ENCODE measurements at regions not wholly inside any gene's neighbourhood (a gene's known extent, or its start where the extent isn't known, plus 50 kb on each side); places are given as distances from the start of the nearest gene placed in this dataset.

DNA sequence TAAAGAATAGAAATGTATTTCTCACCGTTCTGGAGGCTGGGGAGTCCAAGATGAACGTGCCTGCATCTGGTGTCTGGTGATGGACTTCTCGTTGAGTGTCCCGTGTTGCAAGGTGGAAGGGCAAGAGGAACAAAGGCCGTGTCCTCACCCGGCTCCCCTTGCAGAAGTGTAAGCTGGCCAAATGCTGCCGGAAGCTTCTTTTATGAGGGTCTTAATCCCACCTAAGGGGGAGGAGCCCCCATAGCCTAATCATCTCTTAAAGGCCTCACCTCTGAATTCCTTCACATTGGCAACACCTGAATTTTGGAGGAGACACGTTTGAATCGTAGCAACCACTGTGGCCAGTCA is 99.1 kb upstream of the DAP start:
- Histone ChIP-seq H3K36me3 (ENCODE audit: control insufficient read depth, insufficient read depth, low read length) (no peaks in the 10 kb centered on the region), H3K4me1 (ENCODE audit: control insufficient read depth, insufficient read depth, low read length) (peaks cover 17% of the 10 kb centered on the region), H3K4me3 (ENCODE audit: low read depth, low read length) (no peak overlapping the region), H3K27ac (ENCODE audit: low read depth, low read length) (no peak overlapping the region), H3K9ac (ENCODE audit: low read length) (no peak overlapping the region), H3K27me3 (ENCODE audit: control insufficient read depth, insufficient read depth, low read length) (peaks cover 13% of the 10 kb centered on the region), H3K9me3 (ENCODE audit: control insufficient read depth, insufficient read depth, low read depth, low read length) (no peaks in the 10 kb centered on the region)

DNA sequence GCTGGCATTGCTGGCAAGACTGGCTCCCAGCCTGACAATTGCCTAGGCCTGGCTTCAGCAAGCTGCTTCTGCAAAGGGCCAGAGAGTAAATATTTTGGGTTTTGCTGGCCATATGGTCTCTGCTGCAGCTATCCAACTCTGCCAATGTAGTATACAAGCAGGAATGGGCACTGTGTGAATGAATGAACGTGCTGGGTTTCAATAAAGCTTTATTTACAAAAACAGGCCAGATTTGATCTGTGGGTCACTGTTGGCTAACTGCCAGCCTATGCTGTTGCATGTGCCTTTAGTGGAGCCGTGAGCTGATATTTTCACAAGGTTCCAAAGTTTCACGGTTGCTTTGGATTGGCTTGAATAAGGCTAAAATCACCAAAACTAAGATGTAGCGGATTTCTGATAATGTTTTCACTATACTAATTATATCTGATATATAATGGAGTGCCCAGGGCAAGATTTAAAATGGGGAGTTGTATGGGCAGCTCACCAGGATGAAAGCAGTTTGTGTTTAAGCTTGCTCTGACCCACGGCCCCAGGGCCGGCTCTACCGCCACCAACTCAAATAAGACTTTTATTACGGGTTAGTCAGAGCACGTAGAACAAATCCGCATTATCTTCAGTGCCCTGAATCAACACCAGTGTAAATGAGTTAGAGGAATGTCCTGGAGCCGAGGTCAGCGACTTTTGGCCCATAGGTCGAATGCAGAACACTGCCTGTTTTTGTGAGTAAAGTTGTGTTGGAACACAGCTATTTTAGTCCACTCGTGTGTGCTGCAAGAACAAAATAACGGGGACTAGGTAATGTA is 98.6 kb upstream of the DAP start:
- no peak overlapping the region for H3K9ac ChIP-seq (ENCODE audit: low read length)
- H3K27ac ChIP-seq (ENCODE audit: low read depth, low read length) = no peak overlapping the region
- H3K4me1 ChIP-seq (ENCODE audit: control insufficient read depth, insufficient read depth, low read length) = peaks cover 17% of the 10 kb centered on the region
- H3K27me3 ChIP-seq (ENCODE audit: control insufficient read depth, insufficient read depth, low read length) = peaks cover 13% of the 10 kb centered on the region
- H3K36me3 ChIP-seq (ENCODE audit: control insufficient read depth, insufficient read depth, low read length) = no peaks in the 10 kb centered on the region
- no peaks in the 10 kb centered on the region for H3K9me3 ChIP-seq (ENCODE audit: control insufficient read depth, insufficient read depth, low read depth, low read length)
- H3K4me3 ChIP-seq (ENCODE audit: low read depth, low read length) = no peak overlapping the region

DNA sequence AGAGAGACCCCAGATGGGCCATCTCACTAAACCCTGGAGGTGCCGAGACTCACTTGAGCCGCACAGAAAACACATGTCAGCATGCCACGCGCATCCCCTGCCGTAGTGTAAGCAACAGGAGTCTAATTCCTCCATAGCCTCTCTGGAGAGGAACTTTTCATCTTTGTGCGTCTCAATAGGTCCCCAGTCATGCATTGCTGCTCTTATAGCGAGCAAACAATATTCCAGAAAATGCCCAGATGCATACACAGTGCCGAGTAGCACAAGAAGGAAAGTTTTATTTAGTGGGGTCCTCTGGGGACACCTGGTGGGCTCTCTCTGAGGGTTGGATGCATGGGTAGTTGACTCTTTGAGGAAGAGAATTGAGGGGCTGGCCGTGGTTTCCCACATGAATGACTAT is 97.9 kb upstream of the DAP start:
- Histone ChIP-seq H3K9me3 (ENCODE audit: control insufficient read depth, insufficient read depth, low read depth, low read length) (no peaks in the 10 kb centered on the region), H3K4me1 (ENCODE audit: control insufficient read depth, insufficient read depth, low read length) (peaks cover 17% of the 10 kb centered on the region), H3K36me3 (ENCODE audit: control insufficient read depth, insufficient read depth, low read length) (no peaks in the 10 kb centered on the region), H3K27ac (ENCODE audit: low read depth, low read length) (no peak overlapping the region), H3K4me3 (ENCODE audit: low read depth, low read length) (no peak overlapping the region), H3K27me3 (ENCODE audit: control insufficient read depth, insufficient read depth, low read length) (peaks cover 13% of the 10 kb centered on the region), H3K9ac (ENCODE audit: low read length) (no peak overlapping the region)

DNA sequence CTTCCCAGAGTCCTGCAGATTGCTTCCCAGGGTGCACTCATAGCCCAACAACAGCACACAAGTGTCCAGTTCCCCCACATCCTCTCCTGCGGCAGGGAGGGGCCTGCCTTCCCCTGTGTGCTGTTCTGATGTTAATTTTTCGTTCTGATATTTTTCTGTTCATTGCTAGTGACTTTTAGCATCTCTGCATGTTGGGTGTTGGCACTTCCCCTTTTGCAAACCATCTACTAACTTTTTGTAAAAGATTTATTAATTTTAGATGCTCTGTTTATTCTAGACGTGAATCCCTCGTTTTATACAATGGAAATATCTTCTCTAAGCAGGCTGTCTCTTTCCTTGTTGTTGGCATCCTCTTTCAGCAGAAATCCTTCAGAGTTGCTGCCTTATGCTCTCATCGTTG is 97.3 kb upstream of the DAP start:
- Histone ChIP-seq H3K27me3 (ENCODE audit: control insufficient read depth, insufficient read depth, low read length) (peaks cover 13% of the 10 kb centered on the region), H3K4me3 (ENCODE audit: low read depth, low read length) (no peak overlapping the region), H3K36me3 (ENCODE audit: control insufficient read depth, insufficient read depth, low read length) (no peaks in the 10 kb centered on the region), H3K27ac (ENCODE audit: low read depth, low read length) (no peak overlapping the region), H3K9me3 (ENCODE audit: control insufficient read depth, insufficient read depth, low read depth, low read length) (no peaks in the 10 kb centered on the region), H3K4me1 (ENCODE audit: control insufficient read depth, insufficient read depth, low read length) (peaks cover 17% of the 10 kb centered on the region), H3K9ac (ENCODE audit: low read length) (no peak overlapping the region)

DNA sequence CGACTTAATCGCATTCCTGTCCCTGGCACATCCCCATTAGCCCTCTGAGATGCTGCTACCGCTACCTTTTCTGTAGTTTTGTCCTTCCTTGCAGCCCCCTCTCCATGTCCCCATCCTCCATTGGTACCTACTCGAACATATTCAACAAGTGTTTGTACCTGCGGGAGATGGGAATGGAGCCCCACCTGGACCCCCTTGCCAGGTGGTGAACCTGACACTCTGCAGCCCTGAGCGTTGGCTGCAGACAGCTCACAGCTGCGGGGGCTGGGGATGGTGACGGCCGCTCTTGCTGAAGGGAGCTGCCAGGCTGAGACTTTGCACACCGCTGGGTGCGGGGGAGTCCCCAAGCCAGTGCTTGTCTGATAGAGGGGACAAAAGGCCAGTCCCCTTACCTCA is 96.3 kb upstream of the DAP start:
- peaks cover 13% of the 10 kb centered on the region for H3K27me3 ChIP-seq (ENCODE audit: control insufficient read depth, insufficient read depth, low read length)
- no peak overlapping the region for H3K27ac ChIP-seq (ENCODE audit: low read depth, low read length)
- no peaks in the 10 kb centered on the region for H3K9me3 ChIP-seq (ENCODE audit: control insufficient read depth, insufficient read depth, low read depth, low read length)
- peak overlapping the region; percentile 5 for H3K9ac ChIP-seq (ENCODE audit: low read length)
- H3K36me3 ChIP-seq (ENCODE audit: control insufficient read depth, insufficient read depth, low read length) = no peaks in the 10 kb centered on the region
- H3K4me3 ChIP-seq (ENCODE audit: low read depth, low read length) = peak overlapping the region; percentile 51
- H3K4me1 ChIP-seq (ENCODE audit: control insufficient read depth, insufficient read depth, low read length) = peaks cover 17% of the 10 kb centered on the region

DNA sequence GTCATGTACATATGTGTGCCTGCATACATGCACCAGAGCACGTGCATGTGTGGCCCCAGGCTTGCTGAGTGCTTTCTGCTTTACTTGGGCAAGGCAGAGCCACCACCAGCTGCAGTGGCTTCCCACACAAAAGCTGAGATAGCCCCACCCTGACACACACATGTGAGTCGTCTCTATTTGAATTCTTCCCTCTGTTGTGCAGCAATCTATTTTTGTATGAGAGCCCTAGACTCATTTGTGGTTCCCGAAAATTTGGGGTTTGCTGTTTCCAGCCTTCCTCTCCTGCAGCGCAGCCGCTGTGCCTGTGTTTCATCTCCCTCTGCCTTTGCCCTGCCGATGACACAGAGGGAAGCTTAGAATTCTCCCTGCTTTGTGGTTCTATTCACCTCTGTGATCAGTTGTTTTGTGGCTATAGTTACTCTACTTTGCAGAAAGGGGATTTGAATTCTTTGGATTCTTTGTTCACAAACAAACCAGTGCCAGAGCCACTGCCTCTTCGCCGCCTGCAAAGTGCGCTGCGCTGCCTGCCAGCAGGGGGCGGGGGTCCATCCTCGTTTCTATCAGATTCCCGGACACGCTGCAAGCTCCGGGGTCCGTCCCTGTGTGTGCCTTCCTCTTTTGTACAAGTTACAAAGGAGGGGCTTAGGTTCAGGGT is 95.8 kb upstream of the DAP start:
- Histone ChIP-seq H3K36me3 (ENCODE audit: control insufficient read depth, insufficient read depth, low read length) (no peaks in the 10 kb centered on the region), H3K9ac (ENCODE audit: low read length) (peak overlapping the region; percentile 5), H3K4me1 (ENCODE audit: control insufficient read depth, insufficient read depth, low read length) (peaks cover 17% of the 10 kb centered on the region), H3K4me3 (ENCODE audit: low read depth, low read length) (peak overlapping the region; percentile 51), H3K27ac (ENCODE audit: low read depth, low read length) (no peak overlapping the region), H3K27me3 (ENCODE audit: control insufficient read depth, insufficient read depth, low read length) (peaks cover 13% of the 10 kb centered on the region), H3K9me3 (ENCODE audit: control insufficient read depth, insufficient read depth, low read depth, low read length) (no peaks in the 10 kb centered on the region)

DNA sequence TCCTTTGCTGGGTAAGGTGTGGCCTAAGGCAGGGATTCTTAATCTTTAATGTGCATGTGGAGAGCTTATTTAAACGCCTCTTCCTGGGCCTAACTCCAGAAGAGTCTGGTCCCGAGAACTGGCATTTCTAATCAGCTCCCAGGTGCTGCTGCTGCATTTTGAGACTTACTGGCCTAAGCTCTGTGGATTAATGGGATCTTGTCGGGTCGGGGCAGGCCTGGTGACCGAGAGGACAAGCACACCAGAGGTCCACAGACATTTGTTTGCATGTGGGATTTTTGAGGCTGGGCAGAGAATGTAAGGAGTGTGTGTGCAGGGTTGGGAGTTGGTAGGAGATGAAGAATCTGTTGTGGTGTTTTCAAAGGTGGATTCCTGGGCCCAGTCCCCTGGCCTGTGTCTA is 95.0 kb upstream of the DAP start:
- H3K36me3 ChIP-seq (ENCODE audit: control insufficient read depth, insufficient read depth, low read length) = no peaks in the 10 kb centered on the region
- peaks cover 17% of the 10 kb centered on the region for H3K4me1 ChIP-seq (ENCODE audit: control insufficient read depth, insufficient read depth, low read length)
- H3K9ac ChIP-seq (ENCODE audit: low read length) = no peak overlapping the region
- peaks cover 13% of the 10 kb centered on the region for H3K27me3 ChIP-seq (ENCODE audit: control insufficient read depth, insufficient read depth, low read length)
- H3K9me3 ChIP-seq (ENCODE audit: control insufficient read depth, insufficient read depth, low read depth, low read length) = no peaks in the 10 kb centered on the region
- no peak overlapping the region for H3K27ac ChIP-seq (ENCODE audit: low read depth, low read length)
- H3K4me3 ChIP-seq (ENCODE audit: low read depth, low read length) = no peak overlapping the region

DNA sequence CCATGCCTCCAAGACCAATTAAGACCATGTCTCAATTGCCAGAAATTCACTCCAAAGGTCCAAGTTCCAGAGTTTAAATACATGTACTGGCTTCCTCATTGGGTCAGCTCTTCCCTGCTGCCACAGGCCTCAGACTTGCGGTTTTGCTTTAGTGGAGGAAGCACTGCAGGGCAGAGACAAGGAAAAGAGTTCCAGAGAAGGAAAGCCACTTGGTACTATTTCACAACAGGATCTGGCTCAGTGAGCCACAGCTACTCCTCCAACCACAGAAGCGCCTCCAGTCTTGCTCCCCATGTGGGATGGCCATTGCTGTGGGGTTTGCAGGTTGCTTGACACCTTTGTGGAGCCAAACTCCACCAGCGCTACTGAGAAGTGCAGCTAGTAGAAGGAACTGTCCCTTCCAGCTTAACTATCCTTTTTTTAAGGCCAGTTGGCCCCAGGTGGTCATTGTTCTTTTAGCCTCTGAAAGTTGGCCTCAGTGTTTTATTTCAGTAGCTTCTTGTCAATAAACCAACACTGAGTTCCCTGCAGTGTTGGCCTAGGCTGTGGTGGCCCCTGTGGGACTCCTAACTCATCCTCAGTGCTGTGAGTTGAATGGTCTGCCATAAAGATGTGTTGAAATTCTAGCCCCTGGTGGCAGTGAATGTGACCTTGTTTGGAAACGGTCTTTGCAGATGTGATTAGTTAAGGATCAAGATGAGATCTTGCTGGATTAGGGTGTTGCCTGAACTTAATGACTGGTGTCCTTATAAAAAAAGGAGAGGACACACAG is 93.7 kb upstream of the DAP start:
- H3K27ac ChIP-seq (ENCODE audit: low read depth, low read length) = no peak overlapping the region
- H3K4me3 ChIP-seq (ENCODE audit: low read depth, low read length) = no peak overlapping the region
- H3K4me1 ChIP-seq (ENCODE audit: control insufficient read depth, insufficient read depth, low read length) = peaks cover 17% of the 10 kb centered on the region
- no peaks in the 10 kb centered on the region for H3K9me3 ChIP-seq (ENCODE audit: control insufficient read depth, insufficient read depth, low read depth, low read length)
- H3K9ac ChIP-seq (ENCODE audit: low read length) = no peak overlapping the region
- H3K27me3 ChIP-seq (ENCODE audit: control insufficient read depth, insufficient read depth, low read length) = peaks cover 13% of the 10 kb centered on the region
- no peaks in the 10 kb centered on the region for H3K36me3 ChIP-seq (ENCODE audit: control insufficient read depth, insufficient read depth, low read length)

DNA sequence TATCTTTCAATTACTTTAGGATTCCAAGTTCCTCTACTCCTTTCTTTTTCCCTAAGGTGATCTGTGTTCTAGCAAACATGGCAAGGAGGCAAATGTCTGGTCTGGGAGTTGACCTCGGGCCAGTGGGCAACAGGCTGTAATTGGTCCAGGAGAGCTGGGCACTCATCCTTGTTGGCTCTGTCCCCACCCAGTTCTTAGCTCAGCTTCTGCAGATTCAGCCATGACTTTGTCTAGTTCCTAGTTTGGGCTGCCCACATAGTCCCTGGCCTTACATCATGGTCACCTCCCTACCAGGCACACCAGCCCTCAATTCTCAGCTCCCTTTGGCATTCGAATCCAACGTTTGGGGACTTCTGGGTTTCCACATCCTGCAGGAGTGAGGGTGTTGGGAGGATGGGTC is 92.1 kb upstream of the DAP start:
- Histone ChIP-seq H3K9ac (ENCODE audit: low read length) (no peak overlapping the region), H3K27ac (ENCODE audit: low read depth, low read length) (no peak overlapping the region), H3K4me3 (ENCODE audit: low read depth, low read length) (no peak overlapping the region), H3K4me1 (ENCODE audit: control insufficient read depth, insufficient read depth, low read length) (peaks cover 17% of the 10 kb centered on the region), H3K27me3 (ENCODE audit: control insufficient read depth, insufficient read depth, low read length) (peaks cover 11% of the 10 kb centered on the region), H3K9me3 (ENCODE audit: control insufficient read depth, insufficient read depth, low read depth, low read length) (no peaks in the 10 kb centered on the region), H3K36me3 (ENCODE audit: control insufficient read depth, insufficient read depth, low read length) (no peaks in the 10 kb centered on the region)

DNA sequence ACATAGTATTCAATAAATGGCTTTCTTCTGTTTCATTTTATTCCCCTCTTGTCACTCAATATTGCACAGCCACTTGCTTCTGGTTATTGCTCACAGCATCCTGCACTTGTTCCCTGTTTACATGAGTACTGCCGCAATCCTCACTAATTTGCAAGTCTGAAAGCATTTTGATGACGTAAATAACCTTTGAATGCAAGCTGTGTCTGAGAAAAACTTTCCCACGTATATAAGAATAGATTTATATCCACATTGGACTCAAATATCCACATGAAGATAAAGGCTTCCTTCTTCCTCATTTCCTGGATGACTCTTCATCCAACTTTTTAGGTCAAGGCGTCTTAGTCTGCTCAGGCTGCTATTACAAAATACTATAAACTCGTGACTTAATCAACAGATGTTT is 88.2 kb upstream of the DAP start:
- Histone ChIP-seq H3K36me3 (ENCODE audit: control insufficient read depth, insufficient read depth, low read length) (no peaks in the 10 kb centered on the region), H3K9me3 (ENCODE audit: control insufficient read depth, insufficient read depth, low read depth, low read length) (no peaks in the 10 kb centered on the region), H3K27ac (ENCODE audit: low read depth, low read length) (no peak overlapping the region), H3K9ac (ENCODE audit: low read length) (no peak overlapping the region), H3K4me1 (ENCODE audit: control insufficient read depth, insufficient read depth, low read length) (no peaks in the 10 kb centered on the region), H3K4me3 (ENCODE audit: low read depth, low read length) (no peak overlapping the region), H3K27me3 (ENCODE audit: control insufficient read depth, insufficient read depth, low read length) (no peaks in the 10 kb centered on the region)

DNA sequence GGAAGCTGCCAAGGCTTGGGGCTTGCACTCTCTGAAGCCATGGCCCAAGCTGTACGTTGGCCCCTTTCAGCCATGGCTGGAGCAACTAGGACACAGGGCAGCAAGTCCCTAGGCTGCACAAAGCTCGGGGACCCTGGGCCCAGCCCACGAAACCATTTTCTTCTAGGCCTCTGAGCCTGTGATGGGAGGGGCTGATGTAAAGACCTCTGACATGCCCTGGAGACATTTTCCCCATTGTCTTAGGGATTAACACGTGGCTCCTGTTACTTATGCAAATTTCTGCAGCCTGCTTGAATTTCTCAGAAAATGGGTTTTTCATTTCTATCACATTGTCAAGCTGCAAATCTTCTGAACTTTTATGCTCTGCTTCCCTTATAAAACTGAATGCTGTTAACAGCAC is 83.0 kb upstream of the DAP start:
- Histone ChIP-seq H3K9me3 (ENCODE audit: control insufficient read depth, insufficient read depth, low read depth, low read length) (peaks cover 7% of the 10 kb centered on the region; the same call in 1 of the 2 replicates), H3K27me3 (ENCODE audit: control insufficient read depth, insufficient read depth, low read length) (no peaks in the 10 kb centered on the region), H3K4me1 (ENCODE audit: control insufficient read depth, insufficient read depth, low read length) (no peaks in the 10 kb centered on the region), H3K27ac (ENCODE audit: low read depth, low read length) (no peak overlapping the region), H3K9ac (ENCODE audit: low read length) (no peak overlapping the region), H3K36me3 (ENCODE audit: control insufficient read depth, insufficient read depth, low read length) (no peaks in the 10 kb centered on the region), H3K4me3 (ENCODE audit: low read depth, low read length) (no peak overlapping the region)
